ENCODE measurements at regions not wholly inside any gene's neighbourhood (a gene's known extent, or its start where the extent isn't known, plus 50 kb on each side); places are given as distances from the start of the nearest gene placed in this dataset.

DNA sequence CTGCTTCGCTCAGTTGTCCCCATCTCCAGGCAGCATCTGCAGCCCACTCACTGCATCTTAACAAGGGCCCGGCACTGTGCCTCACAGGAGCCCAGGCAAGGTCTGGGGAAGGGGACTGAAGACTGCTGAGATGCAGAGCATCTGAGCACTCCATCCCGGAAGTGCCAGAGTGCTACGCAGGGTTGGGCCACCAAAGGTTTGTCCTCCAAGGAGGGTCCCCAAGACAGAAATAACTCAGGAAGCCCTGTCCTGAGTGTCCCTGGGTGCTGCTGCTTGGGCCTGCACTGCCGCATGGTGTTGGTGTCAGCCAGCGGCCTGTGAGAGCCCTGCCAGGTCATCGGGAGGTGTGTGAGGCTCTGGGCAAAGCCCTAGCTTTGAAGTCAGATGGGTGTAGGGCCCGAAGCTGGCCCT, 288.2 kb upstream of the ZMIZ1 start:
- Mint-ChIP-seq H3K27ac (ENCODE audit: unreplicated experiment) (no peak overlapping the region), H3K4me3 (ENCODE audit: unreplicated experiment) (no peak overlapping the region), H3K27me3 (ENCODE audit: unreplicated experiment) (peaks cover 16% of the 10 kb centered on the region), H3K9me3 (ENCODE audit: unreplicated experiment) (peaks cover 8% of the 10 kb centered on the region), H3K4me1 (ENCODE audit: unreplicated experiment) (peaks cover 30% of the 10 kb centered on the region), H3K36me3 (ENCODE audit: unreplicated experiment) (no peaks in the 10 kb centered on the region)
- DNase-seq (ENCODE audit: extremely low spot score, unreplicated experiment) = no peak
- TF ChIP-seq, protein P1, sequence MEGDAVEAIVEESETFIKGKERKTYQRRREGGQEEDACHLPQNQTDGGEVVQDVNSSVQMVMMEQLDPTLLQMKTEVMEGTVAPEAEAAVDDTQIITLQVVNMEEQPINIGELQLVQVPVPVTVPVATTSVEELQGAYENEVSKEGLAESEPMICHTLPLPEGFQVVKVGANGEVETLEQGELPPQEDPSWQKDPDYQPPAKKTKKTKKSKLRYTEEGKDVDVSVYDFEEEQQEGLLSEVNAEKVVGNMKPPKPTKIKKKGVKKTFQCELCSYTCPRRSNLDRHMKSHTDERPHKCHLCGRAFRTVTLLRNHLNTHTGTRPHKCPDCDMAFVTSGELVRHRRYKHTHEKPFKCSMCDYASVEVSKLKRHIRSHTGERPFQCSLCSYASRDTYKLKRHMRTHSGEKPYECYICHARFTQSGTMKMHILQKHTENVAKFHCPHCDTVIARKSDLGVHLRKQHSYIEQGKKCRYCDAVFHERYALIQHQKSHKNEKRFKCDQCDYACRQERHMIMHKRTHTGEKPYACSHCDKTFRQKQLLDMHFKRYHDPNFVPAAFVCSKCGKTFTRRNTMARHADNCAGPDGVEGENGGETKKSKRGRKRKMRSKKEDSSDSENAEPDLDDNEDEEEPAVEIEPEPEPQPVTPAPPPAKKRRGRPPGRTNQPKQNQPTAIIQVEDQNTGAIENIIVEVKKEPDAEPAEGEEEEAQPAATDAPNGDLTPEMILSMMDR (IDR thresholded peaks at IDR 0.05) = no peak

DNA sequence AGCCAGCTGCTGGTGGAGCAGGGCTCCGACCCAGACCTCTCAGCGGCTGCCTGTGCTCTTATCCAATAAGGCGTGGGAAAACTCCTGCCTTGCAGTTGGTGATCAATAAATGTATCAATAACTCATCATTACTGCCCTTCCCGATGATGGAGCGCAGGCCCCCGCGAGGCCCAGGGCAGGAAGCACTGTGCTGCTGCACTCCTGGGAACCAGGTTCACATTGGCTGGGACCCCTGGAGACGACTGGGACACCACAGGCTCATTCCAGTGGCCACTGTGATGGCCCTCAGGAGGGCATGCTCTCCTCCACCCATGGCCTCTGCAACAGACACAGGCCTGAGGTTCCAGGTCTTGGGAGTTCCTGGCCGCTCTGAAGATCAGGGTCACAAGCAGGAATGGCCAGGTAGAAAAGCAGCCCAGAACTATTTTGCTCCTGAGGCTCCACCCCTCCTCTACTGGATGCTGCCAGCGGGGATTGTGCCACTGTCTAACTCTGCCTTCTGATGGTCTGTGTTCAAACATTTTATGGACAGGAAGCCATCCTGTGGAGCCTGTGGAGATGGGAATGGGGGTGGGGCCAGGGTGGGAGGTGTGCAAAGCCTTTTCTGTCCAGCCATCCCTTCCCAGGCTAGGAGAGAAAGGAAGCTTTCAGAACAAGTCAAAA, 287.4 kb upstream of the ZMIZ1 start:
- TF ChIP-seq, protein P1 (IDR thresholded peaks at IDR 0.05) = no peak
- H3K36me3 Mint-ChIP-seq (ENCODE audit: unreplicated experiment) = no peaks in the 10 kb centered on the region
- H3K4me3 Mint-ChIP-seq (ENCODE audit: unreplicated experiment) = no peak overlapping the region
- peaks cover 23% of the 10 kb centered on the region for H3K4me1 Mint-ChIP-seq (ENCODE audit: unreplicated experiment)
- DNase-seq (ENCODE audit: extremely low spot score, unreplicated experiment) = no peak
- H3K27me3 Mint-ChIP-seq (ENCODE audit: unreplicated experiment) = peaks cover 16% of the 10 kb centered on the region
- H3K9me3 Mint-ChIP-seq (ENCODE audit: unreplicated experiment) = peaks cover 8% of the 10 kb centered on the region
- no peak overlapping the region for H3K27ac Mint-ChIP-seq (ENCODE audit: unreplicated experiment)

DNA sequence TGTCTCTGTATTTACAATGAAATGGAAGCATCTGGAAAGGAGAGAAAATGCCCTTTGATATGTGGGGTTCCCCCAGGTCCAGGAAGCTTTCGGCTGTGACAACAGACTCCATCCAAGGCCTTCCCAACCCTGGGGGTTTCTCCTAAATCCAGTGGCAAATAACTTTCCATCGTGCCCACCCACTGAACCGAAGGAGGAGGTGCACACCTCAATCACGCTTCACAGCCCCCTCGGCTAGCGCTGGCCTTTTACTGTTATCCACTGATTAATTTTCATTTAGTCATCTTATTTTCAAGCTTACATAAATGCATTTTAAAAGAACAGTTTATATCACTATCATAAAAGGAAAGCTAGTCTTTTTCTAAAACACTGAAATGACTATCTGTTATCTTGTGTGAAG, 286.8 kb upstream of the ZMIZ1 start:
- Mint-ChIP-seq H3K36me3 (ENCODE audit: unreplicated experiment) (no peaks in the 10 kb centered on the region), H3K4me3 (ENCODE audit: unreplicated experiment) (no peak overlapping the region), H3K27me3 (ENCODE audit: unreplicated experiment) (peaks cover 16% of the 10 kb centered on the region), H3K27ac (ENCODE audit: unreplicated experiment) (no peak overlapping the region), H3K9me3 (ENCODE audit: unreplicated experiment) (peaks cover 8% of the 10 kb centered on the region), H3K4me1 (ENCODE audit: unreplicated experiment) (peaks cover 23% of the 10 kb centered on the region)
- no peak for DNase-seq (ENCODE audit: extremely low spot score, unreplicated experiment)
- TF ChIP-seq, protein P1 (IDR thresholded peaks at IDR 0.05) = no peak

DNA sequence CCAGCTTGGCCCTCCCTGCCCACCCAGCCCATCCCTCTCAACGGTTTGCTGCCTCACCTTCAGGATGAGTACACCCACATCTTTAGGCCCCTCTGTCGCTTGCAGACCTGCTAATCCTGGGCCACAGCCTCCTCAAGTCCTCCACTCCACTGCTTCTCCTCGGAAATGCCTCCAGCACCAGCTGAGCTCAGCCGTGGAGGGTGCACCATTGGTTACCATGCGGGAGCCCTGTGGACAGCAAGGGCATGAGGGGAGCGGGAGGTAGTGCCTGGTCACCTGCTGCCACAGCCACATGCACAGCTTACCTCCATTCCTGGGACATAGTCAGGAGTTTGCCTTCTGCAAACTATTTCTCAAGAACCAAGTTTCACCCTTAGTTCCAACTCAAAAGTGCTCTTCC, 286.3 kb upstream of the ZMIZ1 start:
- DNase-seq (ENCODE audit: extremely low spot score, unreplicated experiment) = no peak
- Mint-ChIP-seq H3K4me1 (ENCODE audit: unreplicated experiment) (peaks cover 23% of the 10 kb centered on the region), H3K27me3 (ENCODE audit: unreplicated experiment) (peaks cover 18% of the 10 kb centered on the region), H3K4me3 (ENCODE audit: unreplicated experiment) (no peak overlapping the region), H3K27ac (ENCODE audit: unreplicated experiment) (no peak overlapping the region), H3K36me3 (ENCODE audit: unreplicated experiment) (no peaks in the 10 kb centered on the region), H3K9me3 (ENCODE audit: unreplicated experiment) (peaks cover 8% of the 10 kb centered on the region)
- TF ChIP-seq, protein P1 (IDR thresholded peaks at IDR 0.05) = no peak

DNA sequence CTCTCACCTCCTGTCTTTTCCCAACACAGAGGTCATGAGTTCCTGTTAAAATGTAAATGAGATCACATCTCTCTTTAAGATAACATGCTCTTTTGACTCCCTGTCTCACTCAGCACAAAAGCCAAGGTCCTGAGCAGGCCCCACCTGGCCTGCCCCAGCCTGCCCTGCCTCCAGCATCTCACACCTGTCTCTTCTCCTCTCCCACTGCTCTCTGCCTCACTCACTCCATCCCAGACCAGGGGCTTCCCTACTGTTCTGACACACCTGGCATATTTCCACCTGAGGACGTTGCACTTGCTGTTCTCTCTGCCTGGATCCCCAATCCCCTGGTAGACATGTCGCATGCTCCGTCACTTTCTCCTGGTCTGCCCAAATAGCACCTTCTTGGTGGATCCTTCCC, 285.0 kb upstream of the ZMIZ1 start:
- Mint-ChIP-seq H3K9me3 (ENCODE audit: unreplicated experiment) (peaks cover 8% of the 10 kb centered on the region), H3K36me3 (ENCODE audit: unreplicated experiment) (no peaks in the 10 kb centered on the region), H3K4me3 (ENCODE audit: unreplicated experiment) (no peak overlapping the region), H3K27ac (ENCODE audit: unreplicated experiment) (no peak overlapping the region), H3K4me1 (ENCODE audit: unreplicated experiment) (peaks cover 13% of the 10 kb centered on the region), H3K27me3 (ENCODE audit: unreplicated experiment) (peaks cover 24% of the 10 kb centered on the region)
- DNase-seq (ENCODE audit: extremely low spot score, unreplicated experiment) = no peak
- TF ChIP-seq, protein P1 (IDR thresholded peaks at IDR 0.05) = no peak
